Stimulated activated CD4-positive, alpha-beta T cell treated with anti-CD3 and anti-CD28 coated beads, Interleukin-2, amount 100 ng/mL, for 24 hours (primary cell): ENCODE measurements at regions not wholly inside any gene's neighbourhood (a gene's known extent, or its start where the extent isn't known, plus 50 kb on each side); places are given as distances from the start of the nearest gene placed in this dataset.

ENCODE experiments used
- DNase-seq, 2 donors: peaks; one replicate each; pipeline ENCODE4 v3.0.0-alpha.2; 2020

DNA sequence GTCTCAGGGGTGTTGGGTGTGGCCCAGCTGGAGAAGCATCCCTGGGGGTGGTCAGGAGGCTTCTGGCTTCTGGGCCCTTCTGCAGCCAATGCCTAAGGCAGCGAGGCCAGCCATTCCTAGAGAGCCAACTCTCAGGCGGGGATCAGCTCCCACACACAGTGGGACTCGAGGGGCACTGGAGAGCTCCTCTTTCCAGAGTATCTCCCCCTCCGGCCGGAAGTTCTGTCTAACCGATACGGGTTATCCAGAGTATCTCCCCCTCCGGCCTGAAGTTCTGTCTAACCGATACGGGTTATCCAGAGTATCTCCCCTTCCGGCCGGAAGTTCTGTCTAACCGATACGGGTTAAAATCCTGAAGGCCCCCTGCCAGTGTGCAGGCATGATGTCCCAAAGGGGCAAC lies 71.2 kb upstream of the B3GAT1 start:
- no peak for DNase-seq

DNA sequence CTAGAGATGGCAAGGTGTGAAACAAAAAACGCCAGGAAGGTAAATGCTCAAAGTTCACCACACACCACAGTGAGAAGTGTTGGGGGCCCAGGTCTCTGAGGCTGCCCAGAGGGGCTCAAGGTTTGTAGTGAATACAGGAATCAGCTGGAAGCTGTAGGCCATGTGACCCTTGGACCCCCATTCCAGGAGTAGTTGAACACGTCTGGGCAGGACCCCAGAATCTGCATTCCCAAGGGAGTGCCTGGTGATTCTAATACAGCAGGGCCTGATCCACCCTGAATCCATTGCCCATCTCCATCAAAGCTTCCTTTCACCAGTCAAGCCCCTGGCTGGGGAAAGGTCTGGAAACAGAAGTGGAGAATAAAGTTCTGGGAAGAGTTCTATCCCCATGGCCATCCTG lies 70.8 kb upstream of the B3GAT1 start:
- no peak for DNase-seq

DNA sequence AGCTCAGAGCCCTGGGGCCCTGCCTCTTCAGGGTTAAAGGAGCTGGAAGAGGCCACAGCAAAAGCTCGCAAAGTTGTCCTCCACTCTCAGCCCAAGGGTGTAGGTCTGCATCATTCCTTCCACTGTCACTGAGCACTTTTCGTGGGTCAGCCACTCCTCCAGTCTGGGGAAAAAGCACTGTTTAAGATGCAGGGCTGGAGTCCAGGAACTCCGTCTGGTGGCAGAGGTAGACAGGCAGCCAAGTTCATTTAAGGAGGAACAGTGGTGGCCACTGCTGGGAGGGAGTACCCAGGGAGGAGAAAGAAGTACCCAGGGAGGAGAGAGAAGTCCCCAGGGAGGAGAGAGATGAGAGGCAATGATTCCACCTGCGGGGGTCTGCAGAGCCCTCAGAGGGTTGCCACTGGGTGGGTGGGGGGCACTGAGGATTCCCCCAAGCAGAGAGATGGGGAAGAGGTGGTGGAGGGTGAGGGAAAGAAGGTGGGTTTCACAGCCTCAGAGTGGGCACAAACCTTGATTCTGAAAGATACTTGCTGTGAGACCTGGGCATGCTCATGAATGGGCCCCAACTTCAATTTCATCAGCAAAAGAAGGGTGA lies 70.0 kb upstream of the B3GAT1 start:
- no peak for DNase-seq

DNA sequence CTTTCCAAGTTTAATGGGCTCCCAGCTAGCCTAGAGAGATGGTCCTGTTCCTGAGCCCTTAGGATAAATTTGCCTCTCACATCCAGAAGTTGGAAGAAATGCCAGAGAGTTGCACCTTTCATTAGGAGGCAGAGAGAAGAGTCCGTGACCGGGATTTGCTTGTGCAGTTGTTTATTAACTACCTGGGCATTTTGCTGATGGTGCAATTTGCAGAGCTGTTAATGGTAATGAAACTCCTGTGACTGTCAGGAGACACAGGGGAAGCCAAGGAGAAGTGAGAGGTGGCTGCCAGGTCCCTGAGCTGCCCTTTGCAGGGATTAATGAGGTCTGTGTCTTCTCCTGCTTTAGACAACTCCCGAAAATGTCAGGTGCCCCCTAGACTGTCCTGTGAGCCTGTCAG lies 69.1 kb upstream of the B3GAT1 start:
- no peak for DNase-seq

DNA sequence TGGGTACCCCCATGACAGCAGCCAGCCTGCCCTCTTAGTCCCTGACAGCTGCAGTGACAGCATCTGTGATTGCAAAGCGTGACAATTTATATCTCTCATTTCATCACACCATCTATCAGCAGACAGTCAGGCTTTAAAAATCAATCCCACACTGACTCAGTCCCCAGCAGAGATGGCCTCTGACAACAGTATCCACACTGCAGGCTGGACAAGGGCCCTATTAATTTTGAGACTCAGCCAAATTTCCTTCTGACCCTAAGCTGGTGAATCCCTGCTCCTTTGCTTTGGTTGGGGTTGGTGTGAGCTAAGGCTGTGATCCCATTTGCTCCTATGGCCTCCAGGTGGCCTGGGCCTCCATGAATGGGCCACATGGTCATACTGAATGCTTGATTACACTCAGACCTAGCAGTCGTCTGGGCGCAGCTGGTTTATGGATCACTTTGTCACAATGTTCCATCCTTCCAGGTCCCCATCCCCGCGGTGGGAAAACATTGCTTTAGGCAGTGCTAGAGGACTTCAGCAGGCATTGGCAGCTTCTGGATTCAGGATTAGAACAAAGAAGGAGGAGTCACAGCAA lies 68.2 kb upstream of the B3GAT1 start:
- DNase-seq, result no peak

DNA sequence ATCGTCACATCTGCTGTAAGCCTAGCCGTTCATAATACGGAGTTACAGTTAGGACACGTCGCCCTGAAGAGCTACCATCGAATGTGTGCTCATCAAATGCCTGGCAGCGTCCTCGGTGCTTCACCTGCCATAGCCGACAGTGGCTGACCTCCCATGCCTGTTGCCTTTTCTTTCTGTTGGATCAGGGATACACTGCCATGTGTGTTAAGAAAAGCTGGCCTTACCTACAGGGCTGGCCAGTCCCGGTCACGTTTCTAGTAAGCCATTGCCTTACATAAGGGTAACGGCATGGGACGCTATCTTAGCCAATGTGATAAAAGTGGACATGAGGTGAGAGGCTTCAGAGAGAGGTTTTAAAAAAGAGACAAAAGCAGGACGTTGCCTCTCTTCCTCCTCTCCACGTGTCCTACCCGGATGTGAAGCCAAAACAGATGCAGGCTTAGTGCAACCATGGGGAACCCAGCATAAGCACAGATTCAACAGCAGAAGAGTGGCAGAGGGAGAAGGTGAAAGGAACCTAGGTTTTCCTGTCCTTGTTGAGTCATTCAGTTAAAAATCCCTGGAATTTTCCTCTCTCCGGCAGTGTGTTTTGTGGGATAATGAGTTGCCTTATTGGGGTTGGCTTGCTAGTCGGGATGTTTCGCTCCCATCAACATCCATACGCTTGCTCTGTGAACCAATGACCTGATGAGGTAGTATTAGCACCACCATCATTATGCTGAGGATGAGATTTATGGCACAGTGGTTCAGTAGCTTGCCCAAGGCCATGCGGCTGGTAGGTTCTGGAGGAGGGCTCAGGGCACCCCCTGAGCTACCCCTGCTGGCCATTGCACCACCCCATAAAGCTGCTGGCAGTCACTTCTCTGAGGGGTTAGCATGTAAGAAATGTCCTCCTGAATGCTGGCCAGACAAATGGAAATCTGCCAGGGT lies 67.4 kb upstream of the B3GAT1 start:
- DNase-seq, result no peak

DNA sequence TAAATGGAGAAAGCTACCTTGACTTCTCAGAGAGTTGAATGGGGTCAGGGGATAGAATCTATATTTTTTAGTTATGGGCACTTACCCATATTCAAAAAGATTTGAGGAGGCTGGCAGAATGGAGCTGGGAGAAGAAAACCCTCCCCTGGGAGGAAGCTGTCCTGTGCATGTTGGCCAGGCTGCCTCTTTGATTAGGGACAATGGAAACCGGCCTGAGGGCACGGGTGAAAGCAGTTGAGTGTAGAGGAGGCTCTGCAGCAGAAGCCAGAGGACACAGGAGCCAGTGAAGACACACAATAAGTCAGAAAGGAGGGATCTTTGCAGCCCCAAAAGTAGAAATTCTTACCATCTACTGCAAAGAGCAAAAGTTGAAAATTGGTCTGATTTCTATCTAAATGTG lies 66.6 kb upstream of the B3GAT1 start:
- DNase-seq, result no peak

DNA sequence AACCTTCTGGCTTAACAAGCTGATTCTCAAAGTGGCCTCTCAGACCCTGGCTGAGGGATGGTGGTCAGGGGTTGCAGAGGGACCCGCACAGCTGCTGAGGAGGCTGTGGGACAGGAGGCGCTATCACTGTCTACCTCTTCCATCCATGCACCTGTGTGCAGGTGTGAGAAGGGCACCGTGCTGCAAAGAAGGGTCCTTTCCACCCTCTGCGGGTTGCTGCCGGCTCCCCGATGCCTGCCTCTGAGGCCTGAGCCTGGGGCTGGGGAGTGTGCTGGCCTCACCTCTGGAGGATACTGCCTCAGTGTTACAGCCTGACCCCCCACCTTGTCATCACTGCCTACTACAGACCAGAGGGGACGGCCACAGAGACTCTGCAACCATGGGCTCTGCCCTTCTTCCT lies 66.1 kb upstream of the B3GAT1 start:
- DNase-seq, result no peak

DNA sequence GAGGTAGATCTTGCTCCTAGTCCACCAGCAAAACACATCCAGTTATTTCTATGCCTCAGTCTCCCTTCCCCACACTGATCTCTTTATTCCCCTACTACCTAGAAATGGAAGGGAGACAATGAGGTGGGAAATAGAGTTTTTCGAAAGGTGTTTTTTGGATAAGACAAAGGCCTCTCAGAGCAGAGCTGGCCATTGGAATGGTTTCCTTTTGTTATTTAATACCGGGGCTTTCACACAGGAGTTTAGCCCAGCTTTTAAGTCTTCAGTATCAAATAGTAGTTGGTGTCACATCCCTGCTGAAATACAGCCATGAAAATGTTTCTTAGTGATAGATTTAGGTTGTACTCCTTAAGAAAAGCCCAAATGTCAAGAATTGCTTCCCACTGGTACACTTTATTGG lies 65.4 kb upstream of the B3GAT1 start:
- DNase-seq, result no peak

DNA sequence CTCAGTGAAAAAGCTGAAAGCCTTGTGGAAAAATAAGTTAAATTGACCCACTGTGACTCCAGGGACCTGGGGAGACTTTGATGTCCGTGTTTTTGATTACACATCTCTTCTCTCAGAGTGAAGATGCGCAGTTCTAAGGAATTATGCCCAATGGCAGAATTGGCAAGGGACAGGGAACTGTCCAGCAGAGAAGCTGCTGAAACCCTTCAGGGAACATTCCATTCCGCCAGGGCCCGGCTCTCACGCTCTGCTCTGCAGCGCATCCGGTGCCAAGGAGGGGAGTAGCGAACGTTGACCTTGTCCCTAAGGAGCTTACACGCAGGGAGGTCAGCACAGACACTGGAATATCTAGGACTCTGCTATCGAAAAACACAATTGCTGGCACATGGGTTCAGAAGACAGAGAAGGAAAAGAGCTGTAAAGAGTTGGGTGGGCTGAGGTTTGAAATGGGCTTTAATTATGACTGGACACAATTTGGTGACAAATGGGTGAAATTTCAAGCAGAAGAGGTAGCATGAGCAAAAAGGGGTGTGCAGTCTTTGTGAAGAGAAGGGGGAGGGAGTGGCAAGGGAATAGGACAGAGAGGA lies 64.5 kb upstream of the B3GAT1 start:
- DNase-seq, result no peak

DNA sequence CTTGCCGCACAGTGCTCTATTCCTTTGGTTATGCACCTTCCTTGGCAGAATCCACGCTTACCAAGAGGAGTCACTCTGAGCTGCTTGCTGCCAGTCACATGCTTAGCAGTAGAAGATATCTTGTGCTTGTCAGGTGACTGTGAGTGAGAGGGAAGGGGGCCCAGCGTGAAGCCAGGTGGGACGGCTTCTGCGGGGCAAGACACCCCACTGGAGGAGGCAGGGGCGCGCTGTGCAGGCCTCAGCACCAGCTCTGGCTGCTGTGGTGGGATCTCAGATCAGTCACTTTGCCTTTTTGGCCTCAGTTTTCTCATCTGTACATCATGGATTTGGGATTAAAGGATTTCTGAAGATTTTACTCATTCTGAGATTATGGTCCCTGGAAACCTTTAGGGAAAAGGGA lies 63.9 kb upstream of the B3GAT1 start:
- DNase-seq, result no peak

DNA sequence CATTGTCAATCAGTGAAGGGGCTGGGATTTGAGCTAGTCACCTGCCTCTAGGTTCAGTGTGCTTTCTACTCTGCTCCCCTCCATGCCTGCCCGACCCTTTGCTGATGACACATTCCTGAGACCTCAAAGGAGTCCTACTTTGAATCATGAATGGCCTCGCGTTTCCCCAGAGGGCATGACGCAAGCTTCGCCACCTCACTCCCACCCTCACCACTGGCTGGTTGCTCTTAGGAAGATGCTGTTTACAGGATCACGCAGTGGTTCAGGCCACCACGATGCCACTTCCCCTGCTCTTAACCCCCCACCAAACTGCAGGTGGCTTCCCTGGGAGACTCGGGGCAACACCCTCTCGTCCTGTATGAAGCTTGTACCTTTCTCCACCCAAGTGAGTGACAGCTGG lies 62.9 kb upstream of the B3GAT1 start:
- DNase-seq, result no peak

DNA sequence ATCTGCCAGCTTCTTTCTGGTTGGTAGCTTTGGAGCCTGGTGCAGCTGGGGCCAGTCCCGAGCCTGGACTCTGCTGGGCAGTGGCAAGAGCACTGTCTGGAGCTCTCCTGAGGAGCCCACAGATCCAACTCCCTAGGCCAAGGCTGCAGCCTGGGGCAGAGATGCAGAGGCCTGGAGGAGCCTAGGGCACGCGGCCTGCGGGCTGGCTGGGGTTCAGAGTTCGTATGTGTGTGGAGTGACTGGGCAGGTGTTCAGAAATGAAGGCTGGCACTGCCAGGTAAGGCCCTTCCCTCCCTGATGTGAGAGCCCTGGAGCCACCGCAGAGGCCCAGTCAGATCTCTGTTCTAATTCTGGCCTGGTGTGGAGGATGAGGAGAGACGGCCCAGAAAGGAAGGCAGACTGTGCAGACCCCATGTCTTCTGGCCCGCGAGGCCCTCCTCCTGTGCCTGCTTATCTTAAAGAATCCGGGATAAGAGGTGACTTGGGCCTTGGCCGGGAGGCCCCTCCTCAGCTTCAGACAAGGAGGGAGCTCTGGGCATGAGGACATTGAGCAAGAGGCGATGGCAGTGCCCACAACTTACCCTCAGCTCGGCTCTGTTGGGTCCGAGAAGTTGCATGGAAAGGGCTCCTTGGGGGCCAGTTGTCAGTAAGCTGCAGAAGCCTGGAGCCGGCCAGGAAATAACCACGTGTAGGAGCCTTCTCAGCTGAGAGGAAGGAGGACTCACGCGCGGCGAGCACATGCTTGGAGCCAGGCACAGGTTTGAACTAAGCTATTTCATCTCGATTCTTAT lies 62.2 kb upstream of the B3GAT1 start:
- no peak for DNase-seq

DNA sequence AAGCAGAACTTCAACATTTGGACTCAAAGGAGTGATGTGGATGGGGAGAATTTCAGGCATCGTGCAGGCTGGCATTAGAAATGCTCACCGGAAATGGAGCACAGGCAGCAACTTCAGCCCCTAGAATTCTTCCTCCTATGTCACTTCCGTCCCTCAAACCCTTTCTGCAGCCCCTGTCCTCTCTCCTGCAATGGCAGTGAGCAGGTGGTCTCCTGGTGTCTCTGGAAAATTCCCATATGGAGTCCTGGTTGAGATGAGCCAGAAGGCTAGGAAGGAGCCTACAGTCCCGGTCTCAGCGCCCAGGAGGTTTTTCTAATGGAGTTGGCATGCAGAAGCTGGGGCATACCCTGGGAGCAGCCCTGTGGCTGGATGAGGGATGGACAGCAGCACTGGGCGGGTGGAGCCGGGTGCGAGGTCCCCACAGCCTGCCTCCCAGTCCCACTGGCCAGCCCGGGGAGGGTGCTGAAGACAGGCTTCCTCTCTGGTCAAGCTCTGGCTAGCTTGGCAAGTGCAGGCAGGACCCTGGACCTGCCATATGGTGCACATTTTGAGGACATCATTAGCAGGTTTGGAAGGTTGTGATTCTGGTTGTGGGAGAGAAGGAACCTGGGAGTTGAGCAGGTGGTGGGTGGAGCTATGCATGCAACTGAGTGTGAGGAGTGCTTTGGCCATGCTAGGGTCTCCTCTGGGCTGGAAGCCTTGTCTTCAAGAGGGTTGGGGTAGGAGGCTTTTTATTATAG lies 59.8 kb upstream of the B3GAT1 start:
- DNase-seq, result no peak

DNA sequence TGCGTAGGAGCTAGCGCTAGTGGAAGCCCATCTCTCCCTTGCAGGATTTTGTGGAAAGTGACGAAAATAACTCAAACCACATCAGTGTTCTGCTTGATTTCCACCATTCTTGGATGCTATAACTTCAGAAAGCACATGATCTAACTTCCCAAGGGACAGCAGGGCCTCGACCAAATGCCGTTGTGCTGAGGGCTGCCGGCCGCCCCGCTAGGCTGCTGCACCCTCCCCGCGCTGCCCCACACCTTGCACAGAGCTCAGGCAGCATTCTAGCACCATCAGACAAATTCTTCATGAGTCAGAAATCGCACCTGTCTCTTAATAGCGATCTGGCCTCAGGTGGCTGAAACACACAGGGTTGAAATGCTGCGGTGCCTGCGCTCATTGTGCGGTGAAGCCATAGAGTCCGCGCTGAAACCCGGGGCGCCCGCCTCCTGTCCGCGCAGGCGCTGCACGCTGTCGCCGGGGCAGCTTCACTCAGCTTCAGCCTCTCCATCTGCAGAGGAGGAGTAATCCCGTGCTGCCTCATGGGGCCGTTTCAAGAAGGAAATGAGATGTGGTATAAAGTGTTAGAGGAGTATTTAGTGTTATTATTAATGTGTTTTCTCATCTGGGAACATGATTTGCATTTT lies 59.2 kb upstream of the B3GAT1 start:
- no peak for DNase-seq

DNA sequence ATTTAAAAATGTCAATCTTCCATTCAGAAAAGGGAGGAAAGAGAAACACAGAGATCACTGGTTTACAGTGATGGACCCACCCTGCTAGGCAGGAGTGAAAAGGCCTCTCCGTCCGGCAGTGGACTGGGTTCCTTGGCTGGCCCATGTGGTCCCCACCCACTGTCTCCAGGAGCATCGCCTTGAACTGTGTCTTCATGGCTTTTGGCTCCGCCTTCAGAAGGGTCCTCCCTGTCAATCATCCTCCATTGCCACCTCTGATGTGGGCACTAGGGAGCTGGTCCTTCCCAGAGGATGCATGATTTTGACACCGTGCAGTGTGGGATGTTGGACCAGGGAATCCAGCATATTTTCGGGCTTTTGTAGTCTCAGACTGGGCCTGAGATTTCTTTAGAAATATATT lies 58.2 kb upstream of the B3GAT1 start:
- no peak for DNase-seq

DNA sequence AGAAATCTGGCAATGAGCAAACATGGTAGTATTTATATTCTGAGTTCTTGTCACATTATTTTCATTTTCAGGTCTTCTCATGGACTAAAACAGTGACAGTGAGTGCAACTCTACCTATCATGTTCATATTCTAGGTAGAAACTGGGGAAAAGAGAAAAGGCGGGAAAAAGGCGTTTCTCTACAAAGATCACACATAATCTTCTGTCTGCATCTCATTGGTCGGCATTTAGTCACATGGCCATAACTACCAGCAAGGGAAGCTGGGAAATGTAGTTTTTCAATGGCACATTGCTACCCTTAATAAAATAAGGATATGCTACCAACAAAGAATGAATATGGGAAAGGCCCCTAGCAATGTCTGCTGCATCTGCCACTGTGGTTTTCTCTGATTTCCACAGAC lies 57.6 kb upstream of the B3GAT1 start:
- no peak for DNase-seq

DNA sequence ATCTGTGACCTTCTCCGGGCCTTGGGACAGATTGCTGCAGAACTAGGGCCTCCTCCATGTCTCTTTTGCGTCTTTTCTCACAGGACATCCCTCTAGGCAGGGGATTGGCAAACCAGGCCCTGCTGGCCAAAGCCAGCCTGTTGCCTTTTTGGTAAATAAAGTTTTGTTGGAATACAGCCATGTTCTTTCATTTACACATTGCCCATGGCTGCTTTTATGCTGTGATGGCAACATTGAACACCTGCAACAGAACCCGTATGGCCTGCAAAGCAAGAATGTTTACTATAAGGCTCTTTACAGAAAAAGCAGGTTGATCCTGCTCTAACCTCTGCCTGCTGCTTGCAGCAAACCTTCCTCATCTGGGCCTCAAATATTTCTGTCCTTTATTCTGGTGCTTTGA lies 56.8 kb upstream of the B3GAT1 start:
- no peak for DNase-seq

DNA sequence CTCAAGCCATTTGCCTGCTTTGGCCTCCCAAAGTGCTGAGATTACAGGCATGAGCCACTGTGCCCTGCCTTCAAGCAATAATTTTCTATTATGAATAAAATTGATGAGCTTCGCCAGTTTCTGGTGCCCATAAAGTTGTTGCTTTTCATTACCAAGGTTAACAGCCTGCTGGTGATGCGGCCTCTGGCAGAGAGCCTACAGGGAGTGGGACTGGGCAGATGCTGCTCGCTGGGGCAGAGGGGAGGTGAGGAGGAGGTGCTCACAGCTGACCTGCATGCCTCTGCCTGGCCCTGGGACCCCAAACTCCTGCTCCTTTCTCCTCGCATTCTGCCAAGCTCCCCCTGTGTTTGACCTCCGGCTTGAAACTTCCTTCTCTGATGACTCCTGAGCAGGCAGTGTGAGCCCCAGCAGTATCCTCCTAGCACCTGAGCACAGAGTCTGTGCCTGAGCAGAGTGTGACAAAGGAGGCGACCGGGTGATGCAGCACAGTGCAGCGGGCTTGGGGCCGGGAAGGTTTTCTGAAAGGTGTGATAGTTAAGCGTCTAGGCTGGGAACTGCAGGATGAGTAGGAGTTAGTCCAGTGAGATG lies 56.1 kb upstream of the B3GAT1 start:
- DNase-seq, result no peak

DNA sequence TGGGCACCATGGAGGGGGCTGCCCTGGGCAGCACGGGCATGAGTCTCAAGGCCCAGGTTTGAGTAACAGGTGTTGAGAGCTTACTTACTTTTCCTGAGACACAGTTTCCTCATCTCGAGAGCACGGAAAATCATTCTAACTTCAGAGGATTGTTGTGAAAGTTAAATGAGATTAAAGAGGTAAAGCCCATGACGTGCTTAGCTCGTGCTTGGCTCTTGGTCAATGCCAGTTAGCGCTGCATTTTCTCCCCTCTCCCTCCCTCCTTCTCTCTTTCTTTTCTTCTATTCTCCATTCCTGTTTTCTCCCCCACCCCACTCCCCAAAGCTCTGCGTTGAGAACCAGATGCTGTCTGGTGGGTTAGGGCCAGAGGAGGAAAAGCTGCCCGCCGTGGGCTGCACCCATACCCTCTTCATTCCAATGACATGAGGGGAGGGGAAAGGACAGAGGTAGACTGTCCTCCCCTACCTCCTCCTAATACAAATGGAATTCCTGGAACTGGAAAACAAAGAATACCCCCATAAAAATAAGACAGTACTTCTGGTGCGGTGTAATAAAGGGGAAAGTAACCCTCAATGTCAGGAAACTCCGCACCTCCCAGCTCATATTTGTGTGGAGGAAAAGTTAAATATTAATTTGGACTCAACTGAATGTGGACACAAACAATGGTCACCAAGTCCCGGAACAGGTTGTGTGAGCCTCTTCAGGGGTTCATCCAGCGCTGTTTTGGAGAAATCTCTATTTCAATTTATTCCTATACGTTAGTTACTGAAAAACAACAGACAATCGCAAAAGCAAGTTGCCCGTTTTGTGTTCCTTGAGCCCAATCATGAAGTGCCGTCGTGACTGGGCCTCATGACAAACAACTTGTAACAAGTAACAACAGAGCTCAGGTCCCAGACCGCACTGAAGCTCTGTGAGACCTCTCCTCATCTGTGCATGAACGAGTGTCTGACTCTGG lies 54.8 kb upstream of the B3GAT1 start:
- no peak for DNase-seq
